OCI-LY1 (cell line): ENCODE measurements at regions not wholly inside any gene's neighbourhood (a gene's known extent, or its start where the extent isn't known, plus 50 kb on each side); places are given as distances from the start of the nearest gene placed in this dataset.

Source experiments
- H2AFZ ChIP-seq: fragments of 200-600 bp; sonication (generic), shearing (Covaris generic); 2 replicates; pipeline ENCODE4 v1.6.0; 2014; ENCODE audit warnings: antibody characterized with exemption, mild to moderate bottlenecking, low read length
- H3F3A ChIP-seq: fragments of 200-600 bp; sonication (generic), shearing (Covaris generic); 2 replicates; pipeline ENCODE4 v1.6.0; 2014; ENCODE audit warnings: mild to moderate bottlenecking, antibody characterized with exemption, low read length, moderate library complexity; ENCODE audit not compliant: insufficient read depth
- H3K27ac ChIP-seq: fragments of 200-600 bp; sonication (generic); 2 replicates; pipeline ENCODE4 v1.5.1; 2014; ENCODE audit warnings: low read length, mixed run types, mild to moderate bottlenecking, low read depth; ENCODE audit not compliant: poor library complexity, severe bottlenecking
- H3K27me3 ChIP-seq: fragments of 200-600 bp; sonication (generic); 2 replicates; pipeline ENCODE4 v1.6.0; 2014; ENCODE audit warnings: antibody characterized with exemption, mild to moderate bottlenecking, low read length, moderate library complexity; ENCODE audit not compliant: insufficient read depth
- H3K36me3 ChIP-seq: fragments of 200-600 bp; sonication (generic); 2 replicates; pipeline ENCODE4 v1.6.1; 2014; ENCODE audit warnings: mild to moderate bottlenecking, antibody characterized with exemption, low read length, moderate library complexity, mixed read lengths; ENCODE audit not compliant: insufficient read depth
- H3K4me1 ChIP-seq: fragments of 200-600 bp; sonication (generic); 2 replicates; pipeline ENCODE4 v1.5.1; 2014; ENCODE audit warnings: mild to moderate bottlenecking, low read length, moderate library complexity; ENCODE audit not compliant: insufficient read depth, severe bottlenecking
- H3K4me2 ChIP-seq: fragments of 200-600 bp; sonication (generic), shearing (Covaris generic); 2 replicates; pipeline ENCODE4 v1.6.1; 2014; ENCODE audit warnings: low read length
- H3K4me3 ChIP-seq: fragments of 200-600 bp; sonication (generic); 2 replicates; pipeline ENCODE4 v1.5.1; 2014; ENCODE audit warnings: low read length, low read depth, mild to moderate bottlenecking, mixed read lengths; ENCODE audit not compliant: poor library complexity, severe bottlenecking
- H3K79me2 ChIP-seq: fragments of 200-600 bp; shearing (Covaris generic); 2 replicates; pipeline ENCODE4 v1.6.1; 2016; ENCODE audit warnings: mixed run types, low read length, mixed read lengths; ENCODE audit not compliant: insufficient read depth
- H3K9ac ChIP-seq: fragments of 200-600 bp; sonication (generic), shearing (Covaris generic); 2 replicates; pipeline ENCODE4 v1.6.1; 2014; ENCODE audit warnings: mild to moderate bottlenecking, low read length, mixed read lengths
- H3K9me2 ChIP-seq: fragments of 200-600 bp; sonication (generic), shearing (Covaris generic); 2 replicates; pipeline ENCODE4 v1.6.1; 2014; ENCODE audit warnings: low read depth, mild to moderate bottlenecking, low read length, mixed read lengths
- H3K9me3 ChIP-seq: fragments of 200-600 bp; shearing (Covaris generic); 2 replicates; pipeline ENCODE4 v1.6.1; 2014; ENCODE audit warnings: low read length, mixed read lengths
- H4K20me1 ChIP-seq: fragments of 200-600 bp; sonication (generic), shearing (Covaris generic); 2 replicates; pipeline ENCODE4 v1.6.0; 2016; ENCODE audit warnings: mild to moderate bottlenecking, low read length; ENCODE audit not compliant: insufficient read depth
- CTCF ChIP-seq: fragments of 200-600 bp; sonication (generic), shearing (Covaris generic); IDR thresholded peaks from 2 replicates; pipeline ENCODE4 v1.5.1; 2017; ENCODE audit warnings: mild to moderate bottlenecking, antibody characterized with exemption, low read length, moderate library complexity, mixed read lengths
- EZH2 ChIP-seq: fragments of 200-600 bp; sonication (generic), shearing (Covaris generic); IDR thresholded peaks from 2 replicates; pipeline ENCODE4 v1.8.0; 2017; ENCODE audit warnings: borderline replicate concordance, mixed run types, mild to moderate bottlenecking, antibody characterized with exemption, low read length, moderate library complexity, mixed read lengths

GRCh38 chr7:45461026-45461425 lies 113.1 kb upstream of the ADCY1 start:
- H3K4me2 ChIP-seq = no peak overlapping the region
- H3K9me2 ChIP-seq = no peaks in the 10 kb centered on the region

GRCh38 chr7:45469103-45469502 lies 105.1 kb upstream of the ADCY1 start:
- Histone ChIP-seq H4K20me1 (no peaks in the 10 kb centered on the region), H3K9me2 (no peaks in the 10 kb centered on the region), H3K4me1 (no peaks in the 10 kb centered on the region), H3K4me3 (no peak overlapping the region), H3K79me2 (no peaks in the 10 kb centered on the region), H2AFZ (no peak overlapping the region), H3K9ac (no peak overlapping the region), H3K4me2 (no peak overlapping the region), H3F3A (no peaks in the 10 kb centered on the region), H3K27ac (no peak overlapping the region), H3K36me3 (no peaks in the 10 kb centered on the region), H3K9me3 (no peaks in the 10 kb centered on the region), H3K27me3 (no peaks in the 10 kb centered on the region)
- no peak for TF ChIP-seq EZH2
- no peak for TF ChIP-seq CTCF

More at GRCh38 chr7:45461026-45461425, 113.1 kb upstream of the ADCY1 start:
- Histone ChIP-seq H4K20me1 (no peaks in the 10 kb centered on the region), H3K36me3 (no peaks in the 10 kb centered on the region), H3K79me2 (no peaks in the 10 kb centered on the region), H2AFZ (no peak overlapping the region), H3K27ac (no peak overlapping the region), H3K9me3 (no peaks in the 10 kb centered on the region), H3K27me3 (no peaks in the 10 kb centered on the region), H3F3A (no peaks in the 10 kb centered on the region), H3K9ac (no peak overlapping the region), H3K4me3 (no peak overlapping the region), H3K4me1 (no peaks in the 10 kb centered on the region)
- TF ChIP-seq EZH2 = no peak
- no peak for TF ChIP-seq CTCF

- no peak overlapping the region for H3K4me2 ChIP-seq
- H3K27ac ChIP-seq = no peak overlapping the region
- no peak overlapping the region for H3K9ac ChIP-seq
- H3K9me3 ChIP-seq = no peaks in the 10 kb centered on the region
- H2AFZ ChIP-seq = no peak overlapping the region
- H3K79me2 ChIP-seq = no peaks in the 10 kb centered on the region
- no peaks in the 10 kb centered on the region for H4K20me1 ChIP-seq
- H3K27me3 ChIP-seq = no peaks in the 10 kb centered on the region
- no peaks in the 10 kb centered on the region for H3K36me3 ChIP-seq
- TF ChIP-seq EZH2 (no peak), CTCF (no peak)
- H3K4me3 ChIP-seq = no peak overlapping the region
- no peaks in the 10 kb centered on the region for H3K9me2 ChIP-seq
- H3K4me1 ChIP-seq = no peaks in the 10 kb centered on the region
- H3F3A ChIP-seq = no peaks in the 10 kb centered on the region
Measured at GRCh38 chr7:45470031-45470430, 104.1 kb upstream of the ADCY1 start.
